ENCODE measurements at regions not wholly inside any gene's neighbourhood (a gene's known extent, or its start where the extent isn't known, plus 50 kb on each side); places are given as distances from the start of the nearest gene placed in this dataset.

DNA sequence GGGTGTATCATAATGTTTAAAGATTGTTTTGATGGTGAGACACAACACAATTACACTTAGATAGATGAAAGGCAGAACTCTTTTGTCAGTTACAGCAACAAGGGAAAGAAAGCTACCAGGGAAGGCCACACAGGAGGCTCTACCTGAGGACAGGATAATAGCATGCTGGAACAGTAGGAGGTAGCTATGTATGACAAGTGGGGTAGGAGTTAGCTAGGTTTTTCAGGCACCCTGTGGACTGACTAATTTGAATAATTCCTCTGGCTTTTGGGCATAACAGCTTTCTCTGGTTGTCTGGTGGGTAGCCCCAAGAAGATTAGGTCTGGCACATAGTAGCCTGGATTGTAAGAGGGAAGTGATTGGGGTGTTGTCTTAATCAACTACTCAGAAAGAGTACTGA lies 475.4 kb upstream of the CHORDC1 start:
- Histone ChIP-seq H2BK20ac (ENCODE audit: low read depth, low read length) (no peak overlapping the region), H3K79me1 (ENCODE audit: low read depth in 1 of 2, low read length in 2 of 2) (no peaks in the 10 kb centered on the region), H4K5ac (ENCODE audit: low read depth, low read length) (no peak overlapping the region), H3K4me2 (ENCODE audit: low read depth, low read length) (no peak overlapping the region), H3K27ac (ENCODE audit: insufficient read depth, low read length) (no peak overlapping the region), H3K4me3 (ENCODE audit: insufficient read depth, low read depth, low read length) (no peak overlapping the region), H3K4me1 (ENCODE audit: control insufficient read depth, insufficient read depth, low read length) (no peaks in the 10 kb centered on the region), H4K20me1 (ENCODE audit: insufficient read depth, low read length) (no peaks in the 10 kb centered on the region), H3K18ac (ENCODE audit: low read depth, low read length) (no peak overlapping the region), H2AK5ac (ENCODE audit: low read depth, low read length) (no peak overlapping the region), H2BK15ac (ENCODE audit: low read depth, low read length) (no peak overlapping the region), H3K4ac (ENCODE audit: low read depth, low read length) (no peak overlapping the region), H3K36me3 (ENCODE audit: control insufficient read depth, insufficient read depth, low read length) (no peaks in the 10 kb centered on the region), H4K8ac (ENCODE audit: low read depth in 2 of 2, low read length in 2 of 2) (no peak overlapping the region), H2BK5ac (ENCODE audit: low read depth, low read length, poor library complexity, severe bottlenecking) (no peak overlapping the region), H2BK120ac (ENCODE audit: low read depth, low read length) (no peak overlapping the region), H2AK9ac (replicated peaks; ENCODE audit: low read depth, low read length, poor library complexity) (no peak overlapping the region), H3K9me3 (ENCODE audit: control insufficient read depth, insufficient read depth, low read length) (peaks cover 4% of the 10 kb centered on the region), H3K9ac (ENCODE audit: low read depth, low read length) (no peak overlapping the region), H3K23ac (ENCODE audit: low read depth, low read length) (no peak overlapping the region), H3K9me1 (ENCODE audit: insufficient read depth, low read length) (no peaks in the 10 kb centered on the region), H3K27me3 (ENCODE audit: control insufficient read depth, insufficient read depth, low read length) (no peaks in the 10 kb centered on the region), H3K56ac (ENCODE audit: extremely low read depth, insufficient read depth, low read length) (no peak overlapping the region), H4K91ac (ENCODE audit: insufficient read depth, low read depth, low read length) (no peak overlapping the region), H2AFZ (replicated peaks; ENCODE audit: low read length, poor library complexity) (no peak overlapping the region), H3K14ac (replicated peaks; ENCODE audit: low read depth, low read length) (no peak overlapping the region)
- intact Hi-C loops (cut with micrococcal nuclease) (no loop called here), dilution Hi-C loops (cut with HindIII; ENCODE audit: low sequenced_read_pairs, unreplicated experiment) (no loop called here), in situ Hi-C loops (cut with MboI; ENCODE audit: low sequenced_read_pairs) (no loop called here)
- ChIA-PET CTCF (no interaction called here), POLR2A (ENCODE audit: unreplicated experiment) (no interaction called here)
- no peak for ATAC-seq (ENCODE audit: low read depth)
- no peak for DNase-seq
- TF ChIP-seq CEBPB (IDR thresholded peaks at IDR 0.05; ENCODE audit: low read depth, low read length) (no peak), RCOR1 (IDR thresholded peaks at IDR 0.05; ENCODE audit: insufficient replicate concordance, low read length) (no peak), BHLHE40 (IDR thresholded peaks at IDR 0.05; ENCODE audit: low read depth, low read length) (no peak), RFX5 (IDR thresholded peaks at IDR 0.05; ENCODE audit: low read depth, low read length) (no peak), MXI1 (IDR thresholded peaks at IDR 0.05; ENCODE audit: borderline replicate concordance, low read depth, low read length) (no peak), MAZ (IDR thresholded peaks at IDR 0.05; ENCODE audit: borderline replicate concordance, low read depth, low read length) (no peak), SMC3 (IDR thresholded peaks at IDR 0.05; ENCODE audit: low read depth, low read length) (no peak), FOS (IDR thresholded peaks at IDR 0.05; ENCODE audit: low read depth, low read length) (no peak), RAD21 (IDR thresholded peaks at IDR 0.05; ENCODE audit: low read length) (no peak), MAFK (IDR thresholded peaks at IDR 0.05; ENCODE audit: low read depth, low read length) (no peak), CHD1 (IDR thresholded peaks at IDR 0.05; ENCODE audit: low read depth, low read length) (no peak)
- TF ChIP-seq, protein P1, sequence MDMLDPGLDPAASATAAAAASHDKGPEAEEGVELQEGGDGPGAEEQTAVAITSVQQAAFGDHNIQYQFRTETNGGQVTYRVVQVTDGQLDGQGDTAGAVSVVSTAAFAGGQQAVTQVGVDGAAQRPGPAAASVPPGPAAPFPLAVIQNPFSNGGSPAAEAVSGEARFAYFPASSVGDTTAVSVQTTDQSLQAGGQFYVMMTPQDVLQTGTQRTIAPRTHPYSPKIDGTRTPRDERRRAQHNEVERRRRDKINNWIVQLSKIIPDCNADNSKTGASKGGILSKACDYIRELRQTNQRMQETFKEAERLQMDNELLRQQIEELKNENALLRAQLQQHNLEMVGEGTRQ (IDR thresholded peaks at IDR 0.05; ENCODE audit: low read depth, low read length): no peak
- TF ChIP-seq, protein P2, sequence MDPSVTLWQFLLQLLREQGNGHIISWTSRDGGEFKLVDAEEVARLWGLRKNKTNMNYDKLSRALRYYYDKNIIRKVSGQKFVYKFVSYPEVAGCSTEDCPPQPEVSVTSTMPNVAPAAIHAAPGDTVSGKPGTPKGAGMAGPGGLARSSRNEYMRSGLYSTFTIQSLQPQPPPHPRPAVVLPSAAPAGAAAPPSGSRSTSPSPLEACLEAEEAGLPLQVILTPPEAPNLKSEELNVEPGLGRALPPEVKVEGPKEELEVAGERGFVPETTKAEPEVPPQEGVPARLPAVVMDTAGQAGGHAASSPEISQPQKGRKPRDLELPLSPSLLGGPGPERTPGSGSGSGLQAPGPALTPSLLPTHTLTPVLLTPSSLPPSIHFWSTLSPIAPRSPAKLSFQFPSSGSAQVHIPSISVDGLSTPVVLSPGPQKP (IDR thresholded peaks at IDR 0.05; ENCODE audit: borderline replicate concordance, low read depth, low read length): no peak
- no TSS peak for BruUV-seq (replicated peaks)

All from IMR-90 (cell line).